Erythroblast (primary cell): ENCODE measurements at regions not wholly inside any gene's neighbourhood (a gene's known extent, or its start where the extent isn't known, plus 50 kb on each side); places are given as distances from the start of the nearest gene placed in this dataset.

Experiments used
- DNase-seq, 2 experiments: peaks; one replicate each; lab custom pipeline; 2025; lab: John Stamatoyannopoulos, UW
- GATA1 ChIP-seq: IDR thresholded peaks from 2 replicates; pipeline ENCODE4 v1.6.1; 2011; ENCODE audit warnings: low read depth, mild to moderate bottlenecking, control low read depth, low read length, moderate library complexity
- POLR2A ChIP-seq: IDR thresholded peaks from 2 replicates; pipeline ENCODE4 v1.6.1; 2011; ENCODE audit warnings: mild to moderate bottlenecking, low read length

GRCh38 chr16:54503011-54503855 lies 216.6 kb upstream of the IRX3 start:
- TF ChIP-seq GATA1, result no peak
- TF ChIP-seq POLR2A, result no peak
- DNase-seq, result no peak

DNA sequence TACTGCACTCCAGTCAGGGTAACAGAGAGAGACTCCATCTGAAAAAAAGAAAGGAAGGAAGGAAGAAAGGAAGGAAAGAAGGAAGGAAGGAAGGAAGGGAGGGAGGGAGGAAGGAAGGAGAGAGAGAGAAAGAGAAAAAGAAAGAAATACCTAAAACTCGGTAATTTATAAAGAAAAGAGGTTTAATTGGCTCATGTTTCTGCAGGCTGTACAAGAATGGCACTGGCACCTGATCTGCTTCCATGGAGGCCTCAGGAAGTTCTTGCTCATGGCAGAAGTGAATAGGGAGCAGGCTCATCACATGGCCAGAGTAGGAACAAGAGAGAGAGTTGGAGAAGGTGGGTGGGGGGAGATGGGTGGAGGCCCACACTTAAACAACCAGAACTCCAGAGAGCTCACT lies 215.2 kb upstream of the IRX3 start:
- TF ChIP-seq POLR2A (no peak), GATA1 (no peak)
- no peak for DNase-seq

DNA sequence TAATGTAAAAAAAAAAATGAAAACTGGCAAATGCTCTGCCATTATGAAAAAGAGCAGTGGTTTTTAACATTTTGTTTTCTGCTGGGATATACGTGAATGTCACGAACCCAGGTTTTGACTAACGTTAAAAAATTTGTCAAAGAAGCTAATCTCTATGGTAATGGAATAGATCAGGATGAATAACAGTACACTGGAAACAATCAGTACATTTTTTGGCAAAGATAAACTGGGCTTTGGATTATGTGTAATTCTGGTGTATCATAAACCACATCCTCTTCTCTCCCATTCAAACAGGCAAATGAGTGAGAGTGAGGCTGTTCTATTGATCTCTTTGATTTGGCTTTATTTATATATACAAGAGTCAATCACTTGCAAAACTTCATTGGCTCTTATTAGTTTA lies 207.0 kb upstream of the IRX3 start:
- no peak for DNase-seq
- TF ChIP-seq POLR2A (no peak), GATA1 (no peak)

GRCh38 chr16:54493061-54493460 lies 206.5 kb upstream of the IRX3 start:
- TF ChIP-seq GATA1 (no peak), POLR2A (no peak)

DNA sequence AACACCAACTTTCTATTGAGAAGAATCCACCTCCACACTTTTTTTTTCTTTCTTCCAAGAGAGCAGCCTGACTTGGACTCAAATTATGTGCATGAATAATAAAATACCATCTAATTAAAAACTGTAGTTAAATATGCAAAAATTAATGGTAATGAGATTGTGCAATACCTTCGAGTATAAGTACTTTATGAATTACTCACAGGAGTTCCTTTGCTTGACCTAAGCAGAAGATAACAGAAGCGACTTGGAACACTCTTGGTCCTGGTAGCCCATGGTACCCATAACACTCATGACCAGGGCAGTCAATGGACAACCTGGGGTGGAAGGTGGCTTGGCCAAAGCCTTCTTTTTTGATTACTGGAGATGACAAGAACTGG lies 203.5 kb upstream of the IRX3 start:
- no peak for DNase-seq
- no peak for TF ChIP-seq GATA1
- TF ChIP-seq POLR2A, result no peak

More at GRCh38 chr16:54493061-54493460, 206.5 kb upstream of the IRX3 start:
- no peak for DNase-seq

GRCh38 chr16:54489225-54490111 lies 202.9 kb upstream of the IRX3 start:
- TF ChIP-seq POLR2A (no peak), GATA1 (no peak)
- no peak for DNase-seq

DNA sequence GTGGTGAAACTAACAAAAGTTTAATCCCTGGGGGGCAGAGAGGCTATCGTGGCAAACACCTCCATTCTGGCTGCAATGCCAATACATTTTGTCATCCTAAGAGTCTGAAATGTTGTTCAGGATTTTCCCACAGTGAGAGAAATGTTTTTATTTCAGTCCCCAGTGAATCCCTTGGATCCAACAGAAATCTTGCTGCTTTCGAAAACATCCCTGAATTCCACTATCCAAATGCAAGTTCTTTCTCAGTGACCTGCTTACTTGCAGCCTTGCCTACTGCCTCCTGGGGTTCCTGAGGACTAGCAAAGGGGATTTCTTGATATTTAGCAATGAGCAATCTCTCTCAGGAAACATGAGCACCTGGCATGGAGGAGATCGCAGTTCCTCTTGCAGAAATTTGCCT lies 202.1 kb upstream of the IRX3 start:
- no peak for DNase-seq
- TF ChIP-seq GATA1, result no peak
- TF ChIP-seq POLR2A, result no peak

- no peak for TF ChIP-seq POLR2A
- no peak for TF ChIP-seq GATA1
- no peak for DNase-seq
Observed at GRCh38 chr16:54487933-54488332, 201.3 kb upstream of the IRX3 start.

DNA sequence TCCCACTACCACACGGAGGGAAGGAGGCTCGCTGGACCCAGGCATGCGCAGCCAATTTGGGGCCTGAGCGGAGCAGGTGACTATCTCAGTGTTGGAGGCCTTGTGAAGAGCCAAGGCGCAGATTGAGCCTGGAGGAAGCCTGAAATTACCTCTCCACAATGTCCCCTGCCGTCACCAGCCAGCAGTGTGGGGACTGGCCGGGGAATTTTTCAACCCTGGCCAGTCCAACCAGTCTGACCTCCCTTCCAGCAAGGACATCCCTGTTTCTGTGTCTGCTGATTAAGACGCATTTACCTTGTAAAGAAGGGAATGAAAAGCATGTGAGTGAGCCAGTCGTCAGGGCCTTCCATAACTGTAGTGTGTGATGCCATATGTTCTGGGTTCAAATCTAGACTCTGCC lies 198.1 kb upstream of the IRX3 start:
- TF ChIP-seq POLR2A (no peak), GATA1 (no peak)
- DNase-seq, result no peak

DNA sequence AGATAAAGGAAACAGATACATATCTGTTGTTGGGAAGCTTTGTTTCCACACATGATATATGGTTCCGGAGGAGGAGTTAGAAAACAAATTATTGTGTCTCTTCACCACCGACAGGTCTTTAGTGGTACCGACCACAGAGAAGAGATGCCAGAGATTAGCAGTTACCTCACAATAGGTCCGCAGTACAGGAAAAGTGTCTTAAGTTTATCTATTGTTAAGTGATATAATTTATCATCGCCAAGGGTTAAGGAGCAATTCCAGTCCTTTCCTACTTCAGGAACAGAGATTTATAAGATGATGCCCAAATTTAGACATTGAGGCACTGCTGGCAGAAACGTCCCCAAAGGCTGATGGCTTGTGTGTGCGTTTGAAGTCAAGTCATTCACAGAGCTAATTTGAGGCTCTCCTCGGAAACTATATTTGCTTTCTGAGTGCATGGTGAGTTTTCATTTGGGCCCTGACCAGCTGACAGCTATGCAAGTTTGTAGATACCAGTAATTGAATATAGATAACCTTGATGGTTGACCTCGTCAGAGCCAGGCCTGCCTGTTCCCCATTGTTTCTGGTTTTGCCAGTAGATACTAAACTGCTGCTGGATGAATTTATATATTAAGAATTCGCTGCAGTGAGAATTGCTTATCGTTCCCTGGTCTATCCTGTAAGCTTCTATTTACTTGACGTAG lies 196.4 kb upstream of the IRX3 start:
- TF ChIP-seq POLR2A, result no peak
- no peak for TF ChIP-seq GATA1
- no peak for DNase-seq

DNA sequence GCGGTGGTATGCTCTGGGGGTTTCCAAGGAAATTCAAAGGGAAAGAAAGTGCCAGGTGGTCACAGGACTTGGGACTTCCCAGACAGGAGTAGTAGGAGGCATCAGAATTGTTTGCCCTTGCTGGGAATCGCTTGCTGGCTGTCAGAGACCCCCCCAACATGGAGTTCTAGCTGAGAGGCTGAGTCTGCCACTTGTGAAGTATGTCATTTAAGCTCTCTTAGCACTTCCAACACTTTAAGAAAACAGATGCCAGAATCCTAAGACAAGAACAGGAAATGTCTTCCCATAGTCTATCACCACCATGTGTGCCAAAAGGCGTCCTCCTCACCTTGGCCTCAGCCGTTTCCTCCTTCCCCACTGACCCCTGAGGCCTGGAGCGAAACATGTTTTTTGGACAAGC lies 193.8 kb upstream of the IRX3 start:
- no peak for DNase-seq
- TF ChIP-seq POLR2A (no peak), GATA1 (no peak)

GRCh38 chr16:54479546-54479945 lies 193.0 kb upstream of the IRX3 start:
- no peak for DNase-seq
- no peak for TF ChIP-seq POLR2A

- TF ChIP-seq POLR2A, result no peak
- no peak for TF ChIP-seq GATA1
- no peak for DNase-seq
Observed at GRCh38 chr16:54477714-54478113, 191.1 kb upstream of the IRX3 start.
